ENCODE measurements at regions not wholly inside any gene's neighbourhood (a gene's known extent, or its start where the extent isn't known, plus 50 kb on each side); places are given as distances from the start of the nearest gene placed in this dataset.
"Not testable (repeated sequence)": the region's sequence is repeated elsewhere in the genome, so short reads cannot be mapped to it uniquely, and the experiment has no call there.

DNA sequence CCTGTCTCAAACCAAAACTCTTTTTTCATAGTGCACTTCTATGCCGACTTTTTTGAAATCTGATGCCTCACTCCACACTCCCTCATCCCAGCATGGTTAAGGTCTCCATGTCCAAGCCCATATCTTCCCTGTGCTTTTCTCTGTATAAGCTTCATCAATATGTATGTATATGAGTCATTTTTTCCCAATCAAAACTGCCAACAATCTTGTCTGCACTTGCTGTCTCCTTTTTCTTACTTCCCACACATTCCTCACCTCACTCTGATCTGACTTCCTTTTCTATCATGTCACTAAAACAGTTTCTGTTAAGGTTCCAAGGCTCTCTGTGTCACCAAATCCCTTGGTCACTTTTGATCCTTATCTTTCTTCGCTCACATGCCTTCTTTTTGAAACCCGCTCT lies 88.2 kb upstream of the GPR50 start:
- no peak for TF ChIP-seq CTCF (IDR thresholded peaks at IDR 0.05)
- Histone ChIP-seq H3K27ac (no peak overlapping the region), H3K4me3 (no peak overlapping the region)
- DNase-seq (ENCODE audit: low spot score), result no peak

GRCh38 chrX:151099001-151099400 lies 77.4 kb upstream of the GPR50 start:
- DNase-seq (ENCODE audit: low spot score), result no peak
- Histone ChIP-seq H3K27ac (no peak overlapping the region), H3K4me3 (no peak overlapping the region)
- TF ChIP-seq CTCF (IDR thresholded peaks at IDR 0.05), result no peak

GRCh38 chrX:151100799-151101198 lies 75.6 kb upstream of the GPR50 start:
- no peak overlapping the region for H3K4me3 ChIP-seq
- no peak overlapping the region for H3K27ac ChIP-seq
- DNase-seq (ENCODE audit: low spot score), result no peak
- no peak for TF ChIP-seq CTCF (IDR thresholded peaks at IDR 0.05)

DNA sequence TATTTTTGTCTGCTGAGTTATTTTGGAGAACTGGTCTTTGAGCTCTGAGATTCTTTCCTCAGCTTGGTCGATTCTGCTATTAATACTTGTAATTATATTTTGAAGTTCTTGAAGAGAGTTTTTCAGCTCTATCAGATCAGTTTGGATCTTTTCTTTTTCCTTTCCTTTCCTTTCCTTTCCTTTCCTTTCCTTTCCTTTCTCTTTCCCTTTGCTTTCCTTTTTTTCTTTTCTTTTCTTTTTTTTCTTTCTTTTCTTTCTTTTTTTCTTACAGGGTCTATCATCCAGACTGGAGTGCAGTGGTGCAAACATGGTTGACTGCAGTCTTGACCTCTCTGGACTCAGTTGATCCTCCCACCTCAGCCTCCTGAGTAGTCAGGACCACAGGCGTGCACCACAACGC lies 63.2 kb upstream of the GPR50 start:
- H3K27ac ChIP-seq; H3K4me3 ChIP-seq; DNase-seq (ENCODE audit: low spot score): not testable (repeated sequence)

Data from coronary artery (tissue), 2 donors.